HG03457 (cell line): ENCODE measurements at regions not wholly inside any gene's neighbourhood (a gene's known extent, or its start where the extent isn't known, plus 50 kb on each side); places are given as distances from the start of the nearest gene placed in this dataset.

Experiments
- ATAC-seq: cut with Tn5 transposase; IDR thresholded peaks from one replicate; pipeline ENCODE4 v1.9.1; 2021; ENCODE audit warnings: moderate number of reproducible peaks; ENCODE audit not compliant: unreplicated experiment

GRCh38 chr2:226531061-226531810 lies 268.4 kb downstream of the IRS1 start:
- ATAC-seq = no peak

- no peak for ATAC-seq
Observed at GRCh38 chr2:226529556-226529955, 270.1 kb downstream of the IRS1 start.

DNA sequence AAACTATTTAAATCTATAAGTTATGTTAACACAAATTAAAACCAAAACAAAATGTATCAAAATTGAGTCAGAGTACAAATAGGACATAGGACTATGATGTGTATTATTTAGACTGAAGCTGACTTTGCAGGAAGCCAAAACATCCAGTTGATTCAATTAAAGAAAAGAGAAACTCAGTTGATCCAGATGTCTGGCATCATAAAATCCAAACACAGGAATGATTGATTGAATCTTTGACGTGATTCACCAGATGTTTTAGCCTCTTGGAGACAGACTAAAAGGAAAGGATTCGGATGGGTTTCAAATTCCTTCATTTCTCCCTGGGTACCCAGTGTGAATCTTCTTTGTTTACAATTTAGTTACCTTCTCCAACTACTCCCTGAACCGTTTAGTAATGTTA lies 272.9 kb downstream of the IRS1 start:
- no peak for ATAC-seq

GRCh38 chr2:226524381-226524843 lies 275.2 kb downstream of the IRS1 start:
- no peak for ATAC-seq

DNA sequence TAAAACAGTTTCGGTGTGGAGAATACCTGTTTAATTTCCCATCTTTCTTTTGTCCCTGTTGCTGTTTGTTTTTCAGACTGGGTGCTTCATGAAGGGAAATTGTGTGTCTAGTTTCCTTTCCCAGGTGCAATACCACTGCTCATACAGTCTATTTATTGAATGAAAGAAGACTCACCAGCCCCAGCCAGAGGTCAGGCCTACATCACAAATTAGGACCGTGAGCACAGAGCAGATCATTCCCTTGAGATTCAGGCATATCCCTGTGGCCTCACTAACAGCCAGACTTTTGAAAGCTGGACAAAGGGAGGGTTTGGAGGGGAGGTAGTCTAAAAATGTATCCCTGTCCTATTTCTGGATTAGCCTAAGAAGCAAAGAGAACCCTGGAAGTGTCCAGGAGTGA lies 278.9 kb downstream of the IRS1 start:
- no peak for ATAC-seq

- ATAC-seq = no peak
Observed at GRCh38 chr2:226515344-226516055, 284.1 kb downstream of the IRS1 start.

DNA sequence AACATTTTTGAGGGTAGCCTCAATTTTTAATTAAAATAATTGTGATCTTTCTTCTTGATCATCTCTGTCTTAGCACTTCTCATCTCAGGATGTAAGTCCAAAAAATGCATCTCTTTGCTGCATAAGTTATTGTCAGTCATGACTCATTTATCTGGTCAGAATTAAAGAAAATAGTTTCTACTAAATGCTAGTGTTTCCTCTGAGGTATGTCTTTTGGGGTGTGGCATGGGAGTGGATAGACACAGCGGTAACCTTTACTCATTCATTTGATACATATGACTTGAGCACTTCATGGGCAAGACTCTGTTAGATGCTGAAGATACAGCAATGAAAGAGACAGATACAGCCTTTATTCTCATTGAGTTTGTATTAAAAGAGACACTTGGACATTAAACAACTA lies 284.7 kb downstream of the IRS1 start:
- ATAC-seq = no peak

- ATAC-seq = no peak
Observed at GRCh38 chr2:226511311-226511710, 288.3 kb downstream of the IRS1 start.

GRCh38 chr2:226508683-226509082 lies 290.9 kb downstream of the IRS1 start:
- no peak for ATAC-seq

- ATAC-seq = no peak
Observed at GRCh38 chr2:226508005-226508404, 291.6 kb downstream of the IRS1 start.

DNA sequence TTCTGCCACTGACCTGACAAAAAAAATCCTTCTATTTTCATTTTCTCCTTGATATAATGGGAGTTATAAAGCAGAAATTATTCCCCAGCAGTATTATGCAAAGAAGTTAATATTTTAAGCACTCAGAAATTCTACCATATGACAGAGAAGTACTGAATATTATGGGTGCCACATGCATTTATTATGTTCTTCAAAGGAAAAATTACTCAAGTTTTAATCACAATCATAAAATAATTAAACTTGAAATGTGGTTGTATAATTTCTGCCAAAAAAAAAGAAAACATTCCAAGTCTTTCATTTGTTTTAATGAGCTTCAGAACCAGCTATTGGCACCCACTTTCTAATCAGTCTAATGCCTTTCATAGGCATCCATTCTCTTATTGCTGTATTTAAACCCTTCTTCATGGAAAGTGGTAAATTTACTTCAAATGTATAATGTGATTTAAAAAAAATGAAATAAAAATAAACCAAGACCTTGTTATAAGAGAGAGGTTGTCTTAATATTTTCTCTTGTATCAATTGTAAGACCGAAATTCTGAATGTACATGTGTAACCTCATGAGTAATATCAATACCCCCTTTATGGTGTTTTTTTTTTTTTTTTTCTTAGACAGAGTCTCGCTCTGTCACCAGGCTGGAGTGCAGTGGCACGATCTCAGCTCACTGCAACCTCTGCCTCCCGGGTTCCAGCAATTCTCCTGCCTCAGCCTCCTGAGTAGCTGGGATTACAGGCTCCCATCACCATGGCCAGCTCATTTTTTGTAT lies 302.3 kb downstream of the IRS1 start:
- no peak for ATAC-seq

DNA sequence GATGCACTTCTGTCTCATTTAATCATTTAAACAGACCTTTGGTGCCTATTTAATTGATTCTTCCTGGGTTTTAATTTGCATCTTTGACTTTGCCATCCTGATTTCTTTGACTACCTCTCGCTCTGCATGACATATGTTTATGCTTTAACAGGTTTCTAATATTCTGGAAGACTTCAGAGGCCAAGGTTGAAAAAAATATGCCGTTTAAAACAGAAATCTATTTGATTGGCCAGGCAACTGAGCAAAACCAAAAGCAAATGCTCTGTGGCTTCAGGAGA lies 303.4 kb downstream of the IRS1 start:
- no peak for ATAC-seq

- ATAC-seq = no peak
Observed at GRCh38 chr2:226495466-226496272, 304.0 kb downstream of the IRS1 start.

GRCh38 chr2:226491112-226491511 lies 308.5 kb downstream of the IRS1 start:
- ATAC-seq = no peak

GRCh38 chr2:226489775-226490541 lies 309.7 kb downstream of the IRS1 start:
- ATAC-seq = no peak

DNA sequence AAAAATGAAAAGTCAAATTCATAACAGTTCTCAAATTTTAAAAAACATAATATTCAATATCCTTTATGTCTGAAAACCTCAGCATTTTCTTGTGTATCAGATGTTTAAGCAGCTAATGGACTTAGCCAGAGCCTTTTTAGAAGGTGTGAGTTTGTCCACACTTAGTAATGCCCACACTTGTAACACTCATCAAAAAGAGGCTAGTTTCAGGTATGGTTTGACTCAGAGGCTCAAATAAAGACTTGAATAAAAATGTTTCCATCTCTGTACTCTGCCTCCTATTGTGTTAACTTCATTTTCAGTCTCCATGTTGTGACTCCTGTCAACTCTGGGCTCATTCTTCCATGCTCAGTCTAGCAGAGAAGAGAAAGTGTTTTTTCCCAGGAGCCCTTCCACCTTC lies 311.6 kb downstream of the IRS1 start:
- ATAC-seq = no peak

- no peak for ATAC-seq
Observed at GRCh38 chr2:226487573-226487972, 312.0 kb downstream of the IRS1 start.

GRCh38 chr2:226483745-226484619 lies 315.6 kb downstream of the IRS1 start:
- no peak for ATAC-seq

DNA sequence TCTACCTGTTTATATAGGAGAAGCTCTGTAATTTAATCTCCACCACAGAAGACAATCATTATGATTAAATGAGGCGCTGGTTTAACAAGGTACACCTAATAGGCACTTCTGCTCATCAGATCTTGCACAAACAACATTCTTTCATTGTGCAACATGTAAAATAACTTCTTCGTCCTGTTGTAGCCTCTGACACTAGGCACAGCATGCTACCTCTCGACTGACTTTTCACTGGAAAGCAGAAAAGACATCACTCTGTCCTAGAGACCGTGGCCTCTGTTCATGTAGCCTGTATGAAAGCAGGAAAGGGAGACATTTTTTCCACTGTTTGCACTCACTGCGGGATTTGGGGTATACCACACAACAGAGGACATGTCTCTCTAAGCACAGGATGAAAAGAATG lies 316.5 kb downstream of the IRS1 start:
- ATAC-seq = no peak
